AG04450 (cell line): ENCODE measurements at regions not wholly inside any gene's neighbourhood (a gene's known extent, or its start where the extent isn't known, plus 50 kb on each side); places are given as distances from the start of the nearest gene placed in this dataset.

Experiments
- CTCF ChIA-PET: fragments of 300-600, 350-600 bp; formaldehyde crosslinking; extraction: SDS; loops from one replicate; lab custom pipeline; 2022; ENCODE audit warnings: antibody characterized with exemption, inconsistent platforms; lab: Charles Lee
- POLR2A ChIA-PET: fragments of 350-600 bp; formaldehyde crosslinking; extraction: SDS; loops from one replicate; lab custom pipeline; 2021; ENCODE audit warnings: antibody characterized with exemption, inconsistent platforms; lab: Yijun Ruan, JAX
- DNase-seq: peaks from one replicate; pipeline ENCODE4 v3.0.0-alpha.2; 2011; ENCODE audit warnings: low read depth, low spot score
- H3K27ac ChIP-seq: one replicate; pipeline ENCODE4 v1.5.1; 2012; ENCODE audit warnings: low read depth, low read length, control low read depth
- H3K27me3 ChIP-seq: one replicate; pipeline ENCODE4 v1.6.0; 2012; ENCODE audit warnings: low read length; ENCODE audit not compliant: control insufficient read depth, insufficient read depth
- H3K4me3 ChIP-seq: 2 replicates; pipeline ENCODE4 v1.5.1; 2011; ENCODE audit warnings: mild to moderate bottlenecking, low read depth, low read length, control low read depth
- H3K9me3 ChIP-seq: 2 replicates; pipeline ENCODE4 v1.5.1; 2012; ENCODE audit warnings: low read length; ENCODE audit not compliant: control insufficient read depth, insufficient read depth
- CTCF ChIP-seq: IDR thresholded peaks from 2 replicates; pipeline ENCODE4 v1.5.1; 2011; ENCODE audit warnings: low read depth, low read length, control low read depth, inconsistent platforms

GRCh38 chr2:7430421-7430868, 513.2 kb downstream of the RNF144A start:
- no peaks in the 10 kb centered on the region for H3K9me3 ChIP-seq
- POLR2A ChIA-PET: no interaction called here
- TF ChIP-seq CTCF: no peak
- CTCF ChIA-PET: interaction anchor here (2.4 kb wide), 1 partner anchor 10 kb away, joined by 5 read pairs; no protein-coding TSS in a partner anchor
- DNase-seq: no peak
- H3K4me3 ChIP-seq: no peak overlapping the region
- no peak overlapping the region for H3K27ac ChIP-seq
- peaks cover 5% of the 10 kb centered on the region for H3K27me3 ChIP-seq

DNA sequence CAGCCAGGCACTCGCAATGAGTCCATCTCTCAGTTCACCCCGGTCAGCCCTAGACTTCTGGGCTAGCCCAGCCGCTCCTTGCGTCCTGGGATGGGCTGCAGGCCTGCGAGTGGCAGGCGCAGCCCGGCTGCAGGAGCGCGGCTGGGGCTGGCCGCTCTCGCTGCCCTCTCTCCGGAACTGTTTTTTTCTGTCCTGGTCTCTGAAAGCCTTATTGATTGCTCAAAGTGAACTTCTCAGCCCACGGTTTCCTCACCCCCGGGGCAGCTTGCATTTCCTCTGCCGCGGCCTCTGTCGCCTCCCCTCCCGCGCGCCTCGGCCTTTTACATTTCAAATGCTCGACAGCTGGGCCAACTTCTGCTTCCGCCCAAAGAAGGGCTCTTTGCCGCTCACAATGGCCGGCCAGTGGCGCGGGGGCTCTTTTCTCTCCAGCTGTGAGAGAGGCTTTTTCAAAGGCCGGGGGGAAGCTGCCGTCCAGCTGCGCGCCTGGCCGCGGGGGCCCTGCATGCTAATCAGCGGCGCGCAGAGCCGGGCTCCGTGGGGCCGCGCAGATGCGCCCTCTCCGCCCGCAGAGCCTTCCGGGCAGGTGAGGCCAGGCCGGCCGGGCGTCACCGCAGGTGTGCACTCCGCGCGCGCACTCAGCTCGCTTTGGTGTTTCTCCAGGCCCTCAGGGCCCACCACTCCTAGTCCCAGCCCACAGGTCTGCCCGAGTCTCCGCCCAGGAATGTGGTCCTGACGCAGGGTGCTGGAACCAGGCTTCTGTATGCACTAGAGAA, 513.8 kb downstream of the RNF144A start:
- no peak overlapping the region for H3K4me3 ChIP-seq
- no peak for DNase-seq
- peaks cover 5% of the 10 kb centered on the region for H3K27me3 ChIP-seq
- CTCF ChIA-PET: no interaction called here
- H3K27ac ChIP-seq: no peak overlapping the region
- POLR2A ChIA-PET: no interaction called here
- H3K9me3 ChIP-seq: no peaks in the 10 kb centered on the region
- TF ChIP-seq CTCF: no peak

DNA sequence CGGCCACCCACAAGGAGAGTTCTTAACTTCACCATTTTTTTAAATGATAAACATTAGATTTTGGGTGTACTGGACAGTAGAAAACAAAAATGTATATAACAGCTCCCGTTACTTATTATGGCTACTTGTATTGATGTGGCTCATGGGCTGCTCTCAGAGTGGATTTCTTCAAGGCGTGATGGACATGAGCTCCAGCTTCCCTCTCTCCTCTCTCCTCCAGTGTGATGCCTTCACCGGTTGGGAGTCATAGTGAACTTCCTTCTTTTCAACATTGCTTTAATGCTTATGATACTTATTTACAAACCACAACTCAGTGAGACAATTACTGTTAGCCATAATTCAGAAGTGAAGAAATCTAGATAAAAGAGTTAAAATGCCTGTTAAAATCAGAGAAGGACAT, 515.2 kb downstream of the RNF144A start:
- Histone ChIP-seq H3K4me3 (no peak overlapping the region), H3K27ac (no peak overlapping the region), H3K27me3 (peaks cover 5% of the 10 kb centered on the region), H3K9me3 (no peaks in the 10 kb centered on the region)
- TF ChIP-seq CTCF: no peak
- CTCF ChIA-PET: interaction anchor here (0.9 kb wide), 1 partner anchor 1260 kb away, joined by 3 read pairs; no protein-coding TSS in a partner anchor
- no peak for DNase-seq
- POLR2A ChIA-PET: no interaction called here

DNA sequence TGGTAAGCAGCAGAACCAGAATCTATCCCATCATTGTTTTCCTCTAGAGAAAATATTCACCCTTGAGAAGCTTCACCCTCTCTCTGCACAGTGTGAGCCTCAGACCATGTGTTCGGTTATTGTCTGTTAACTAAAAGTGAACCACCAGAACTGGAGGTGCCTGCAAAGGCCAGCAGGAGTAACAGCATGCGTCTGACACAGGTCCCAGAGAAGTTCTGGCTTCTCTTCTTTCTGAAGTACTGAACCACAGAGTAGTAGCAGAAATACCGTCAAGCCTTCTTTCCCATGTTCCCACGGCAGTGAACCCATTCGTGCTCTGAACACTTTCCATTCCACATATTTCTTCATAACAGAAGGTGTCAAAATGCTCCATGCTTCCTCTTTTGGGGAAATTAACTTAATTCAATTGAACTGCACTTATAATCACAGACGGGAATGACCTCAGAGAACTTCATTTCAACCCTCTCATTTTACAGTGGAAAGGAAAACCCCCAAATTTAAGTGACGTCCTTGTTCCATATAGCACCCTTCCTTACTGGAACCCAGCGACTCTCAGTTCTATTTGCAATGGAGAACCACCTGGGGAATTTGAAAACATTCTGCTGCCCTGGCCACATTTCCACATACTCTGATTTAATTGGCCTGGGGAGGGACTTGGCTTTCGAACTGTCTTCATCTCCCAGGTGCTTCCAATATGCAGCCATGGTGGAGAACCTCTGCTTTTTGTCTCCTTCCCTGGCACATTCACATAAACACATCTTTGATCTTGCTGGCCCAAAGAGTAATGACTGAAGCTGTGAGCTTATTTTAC, 519.1 kb downstream of the RNF144A start:
- CTCF ChIA-PET: interaction anchor here (0.6 to 1.5 kb wide), 2 partner anchors 8 to 1493 kb away, joined by 3 to 5 read pairs; no protein-coding TSS in a partner anchor

More for the DNA sequence above, 519.1 kb downstream of the RNF144A start:
- Histone ChIP-seq H3K27ac (no peak overlapping the region), H3K4me3 (no peak overlapping the region), H3K27me3 (no peaks in the 10 kb centered on the region), H3K9me3 (no peaks in the 10 kb centered on the region)
- POLR2A ChIA-PET: no interaction called here
- no peak for TF ChIP-seq CTCF
- no peak for DNase-seq
